ENCODE measurements at regions not wholly inside any gene's neighbourhood (a gene's known extent, or its start where the extent isn't known, plus 50 kb on each side); places are given as distances from the start of the nearest gene placed in this dataset.
"Not testable (repeated sequence)": the region's sequence is repeated elsewhere in the genome, so short reads cannot be mapped to it uniquely, and the experiment has no call there.

DNA sequence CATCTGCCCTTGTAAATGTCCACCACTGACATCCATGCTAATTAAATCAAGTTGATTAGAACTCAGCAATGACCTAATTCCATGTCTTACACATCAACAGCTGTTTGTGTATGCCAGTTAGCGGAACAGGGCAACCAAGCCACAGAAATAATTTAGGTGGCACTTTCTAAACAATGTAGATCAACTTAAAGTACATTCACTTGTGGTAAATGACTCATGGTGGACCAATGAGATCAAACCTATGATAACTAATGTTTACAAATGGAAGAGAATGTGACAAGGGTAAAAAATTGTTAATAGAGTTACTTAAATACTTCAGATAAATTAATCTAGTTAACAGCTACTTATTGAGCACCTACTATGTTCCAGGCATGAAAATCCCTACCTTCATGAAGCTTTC is 63.1 kb upstream of the ICA1 start:
- no peaks in the 10 kb centered on the region for H3K36me3 ChIP-seq (ENCODE audit: control insufficient read depth, insufficient read depth, low read length)
- H3K9me3 ChIP-seq (ENCODE audit: control insufficient read depth, low read length) = no peaks in the 10 kb centered on the region
- no peak overlapping the region for H3K4me2 ChIP-seq (ENCODE audit: low read length)
- no peaks in the 10 kb centered on the region for H3K79me2 ChIP-seq
- no peak overlapping the region for H3K9ac ChIP-seq
- no peaks in the 10 kb centered on the region for H3K27me3 ChIP-seq (ENCODE audit: control insufficient read depth, insufficient read depth, low read length)
- H2AFZ ChIP-seq = no peak overlapping the region
- peaks cover 5% of the 10 kb centered on the region for H3K4me1 ChIP-seq
- no peak overlapping the region for H3K4me3 ChIP-seq (ENCODE audit: low read depth, low read length)
- TF ChIP-seq, protein P1, sequence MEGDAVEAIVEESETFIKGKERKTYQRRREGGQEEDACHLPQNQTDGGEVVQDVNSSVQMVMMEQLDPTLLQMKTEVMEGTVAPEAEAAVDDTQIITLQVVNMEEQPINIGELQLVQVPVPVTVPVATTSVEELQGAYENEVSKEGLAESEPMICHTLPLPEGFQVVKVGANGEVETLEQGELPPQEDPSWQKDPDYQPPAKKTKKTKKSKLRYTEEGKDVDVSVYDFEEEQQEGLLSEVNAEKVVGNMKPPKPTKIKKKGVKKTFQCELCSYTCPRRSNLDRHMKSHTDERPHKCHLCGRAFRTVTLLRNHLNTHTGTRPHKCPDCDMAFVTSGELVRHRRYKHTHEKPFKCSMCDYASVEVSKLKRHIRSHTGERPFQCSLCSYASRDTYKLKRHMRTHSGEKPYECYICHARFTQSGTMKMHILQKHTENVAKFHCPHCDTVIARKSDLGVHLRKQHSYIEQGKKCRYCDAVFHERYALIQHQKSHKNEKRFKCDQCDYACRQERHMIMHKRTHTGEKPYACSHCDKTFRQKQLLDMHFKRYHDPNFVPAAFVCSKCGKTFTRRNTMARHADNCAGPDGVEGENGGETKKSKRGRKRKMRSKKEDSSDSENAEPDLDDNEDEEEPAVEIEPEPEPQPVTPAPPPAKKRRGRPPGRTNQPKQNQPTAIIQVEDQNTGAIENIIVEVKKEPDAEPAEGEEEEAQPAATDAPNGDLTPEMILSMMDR (IDR thresholded peaks at IDR 0.05) = no peak
- no peak overlapping the region for H3K27ac ChIP-seq

DNA sequence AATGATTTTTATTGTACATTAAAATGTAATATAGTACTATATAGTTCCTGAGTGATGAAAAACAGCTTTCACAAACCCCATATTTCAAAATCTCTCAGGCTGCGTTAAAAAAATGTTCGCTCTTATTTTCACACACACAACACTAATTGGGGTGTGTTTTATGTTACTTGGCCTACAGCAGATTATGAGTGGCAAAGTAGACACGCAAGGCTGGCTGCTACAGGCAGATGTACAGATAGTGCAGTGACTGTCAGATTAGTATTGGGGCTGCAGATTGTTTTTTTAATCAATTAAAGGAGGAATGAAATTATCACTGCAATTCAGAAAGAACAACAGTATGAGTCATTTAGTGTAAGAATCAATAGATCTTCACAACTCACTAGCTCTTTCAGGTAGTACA is 65.2 kb upstream of the ICA1 start:
- H3K4me1 ChIP-seq = peaks cover 5% of the 10 kb centered on the region
- no peak overlapping the region for H3K4me3 ChIP-seq (ENCODE audit: low read depth, low read length)
- no peak overlapping the region for H3K9ac ChIP-seq
- TF ChIP-seq, protein P1 (IDR thresholded peaks at IDR 0.05) = no peak
- H3K9me3 ChIP-seq (ENCODE audit: control insufficient read depth, low read length) = no peaks in the 10 kb centered on the region
- no peak overlapping the region for H3K27ac ChIP-seq
- no peaks in the 10 kb centered on the region for H3K79me2 ChIP-seq
- H3K27me3 ChIP-seq (ENCODE audit: control insufficient read depth, insufficient read depth, low read length) = no peaks in the 10 kb centered on the region
- no peak overlapping the region for H2AFZ ChIP-seq
- H3K4me2 ChIP-seq (ENCODE audit: low read length) = no peak overlapping the region
- no peaks in the 10 kb centered on the region for H3K36me3 ChIP-seq (ENCODE audit: control insufficient read depth, insufficient read depth, low read length)

DNA sequence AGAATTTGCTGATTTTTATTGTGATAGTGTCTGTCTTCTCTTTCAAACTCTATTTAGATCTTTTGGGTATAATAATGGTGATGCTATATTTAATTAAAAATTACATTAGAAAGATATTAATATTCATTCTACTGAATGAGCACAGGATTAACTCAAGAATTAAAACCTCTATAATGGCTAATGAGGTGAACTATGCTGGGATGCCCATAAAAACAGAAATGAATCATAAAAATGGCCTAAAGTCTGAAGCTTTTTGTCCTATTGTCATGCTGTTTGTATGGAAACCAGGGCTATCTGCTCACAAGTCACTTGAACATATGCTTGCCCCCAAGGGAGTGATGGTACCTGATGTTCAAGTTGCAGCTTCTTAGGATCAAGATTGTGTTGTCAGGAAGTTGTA is 76.2 kb upstream of the ICA1 start:
- TF ChIP-seq, protein P1 (IDR thresholded peaks at IDR 0.05) = no peak
- Histone ChIP-seq H3K27ac (no peak overlapping the region), H2AFZ (no peak overlapping the region), H3K27me3 (ENCODE audit: control insufficient read depth, insufficient read depth, low read length) (no peaks in the 10 kb centered on the region), H3K4me1 (no peaks in the 10 kb centered on the region), H3K4me3 (ENCODE audit: low read depth, low read length) (no peak overlapping the region), H3K9ac (no peak overlapping the region), H3K36me3 (ENCODE audit: control insufficient read depth, insufficient read depth, low read length) (no peaks in the 10 kb centered on the region), H3K79me2 (no peaks in the 10 kb centered on the region), H3K4me2 (ENCODE audit: low read length) (no peak overlapping the region), H3K9me3 (ENCODE audit: control insufficient read depth, low read length) (no peaks in the 10 kb centered on the region)

DNA sequence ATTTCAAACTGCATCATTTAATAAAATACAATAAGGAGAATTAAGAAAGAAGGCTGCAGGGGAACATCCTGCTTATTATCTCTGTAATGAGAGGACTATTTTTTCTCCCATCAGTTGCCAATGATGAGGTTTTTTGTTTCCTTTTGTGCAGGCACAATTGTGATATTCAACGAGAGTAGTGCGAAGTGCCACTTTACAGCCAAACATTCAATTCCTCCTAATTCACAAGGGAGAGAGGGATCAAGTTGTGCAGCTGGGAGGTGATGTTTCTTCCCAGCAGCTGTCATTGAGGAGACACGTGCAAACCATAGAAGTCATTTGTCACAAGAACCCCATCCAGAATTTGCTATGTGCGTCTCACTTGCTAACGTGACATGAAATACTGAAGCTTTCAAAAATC is 81.6 kb upstream of the ICA1 start:
- Histone ChIP-seq H3K36me3 (ENCODE audit: control insufficient read depth, insufficient read depth, low read length) (no peaks in the 10 kb centered on the region), H3K79me2 (no peaks in the 10 kb centered on the region), H3K4me1 (no peaks in the 10 kb centered on the region), H2AFZ (no peak overlapping the region), H3K4me3 (ENCODE audit: low read depth, low read length) (no peak overlapping the region), H3K27me3 (ENCODE audit: control insufficient read depth, insufficient read depth, low read length) (no peaks in the 10 kb centered on the region), H3K9ac (no peak overlapping the region), H3K4me2 (ENCODE audit: low read length) (no peak overlapping the region), H3K27ac (no peak overlapping the region), H3K9me3 (ENCODE audit: control insufficient read depth, low read length) (no peaks in the 10 kb centered on the region)
- TF ChIP-seq, protein P1 (IDR thresholded peaks at IDR 0.05) = no peak

DNA sequence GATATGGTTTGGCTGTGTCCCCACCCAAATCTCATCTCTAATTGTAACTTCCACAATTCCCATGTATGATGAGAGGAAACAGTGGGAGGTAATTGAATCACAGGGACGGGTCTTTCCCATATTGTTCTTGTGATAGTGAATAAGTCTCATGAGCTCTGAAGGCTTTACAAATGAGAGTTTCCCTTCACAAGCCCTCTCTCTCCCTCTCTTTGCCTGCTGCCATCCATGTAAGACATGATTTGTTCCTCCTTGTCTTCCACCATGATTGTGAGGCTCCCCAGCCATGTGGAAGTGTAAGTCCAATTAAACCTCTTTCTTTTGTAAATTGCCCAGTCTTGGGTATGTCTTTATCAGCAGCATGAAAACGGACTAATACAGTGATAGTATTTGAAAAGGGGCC is 85.4 kb upstream of the ICA1 start:
- not testable (repeated sequence) for H3K9me3 ChIP-seq (ENCODE audit: control insufficient read depth, low read length); H2AFZ ChIP-seq; H3K36me3 ChIP-seq (ENCODE audit: control insufficient read depth, insufficient read depth, low read length); H3K9ac ChIP-seq; H3K27me3 ChIP-seq (ENCODE audit: control insufficient read depth, insufficient read depth, low read length); H3K4me2 ChIP-seq (ENCODE audit: low read length); H3K4me1 ChIP-seq; H3K4me3 ChIP-seq (ENCODE audit: low read depth, low read length); H3K27ac ChIP-seq; H3K79me2 ChIP-seq

DNA sequence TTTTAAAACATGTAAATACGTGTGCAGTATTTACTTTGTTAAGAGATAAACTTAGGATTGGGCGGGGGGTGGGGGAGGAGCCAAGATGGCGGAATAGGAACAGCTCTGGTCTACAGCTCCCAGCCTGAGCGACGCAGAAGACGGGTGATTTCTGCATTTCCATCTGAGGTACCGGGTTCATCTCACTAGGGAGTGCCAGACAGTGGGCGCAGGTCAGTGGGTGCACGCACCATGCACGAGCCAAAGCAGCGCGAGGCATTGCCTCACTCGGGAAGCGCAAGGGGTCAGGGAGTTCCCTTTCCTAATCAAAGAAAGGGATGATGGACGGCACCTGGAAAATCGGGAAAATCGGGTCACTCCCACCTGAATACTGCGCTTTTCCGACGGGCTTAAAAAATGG is 81.8 kb upstream of the NXPH1 start:
- not testable (repeated sequence) for H3K27ac ChIP-seq; H3K4me1 ChIP-seq; H3K4me2 ChIP-seq (ENCODE audit: low read length); H3K9me3 ChIP-seq (ENCODE audit: control insufficient read depth, low read length); H3K36me3 ChIP-seq (ENCODE audit: control insufficient read depth, insufficient read depth, low read length); H3K79me2 ChIP-seq; H2AFZ ChIP-seq; H3K27me3 ChIP-seq (ENCODE audit: control insufficient read depth, insufficient read depth, low read length); H3K9ac ChIP-seq; H3K4me3 ChIP-seq (ENCODE audit: low read depth, low read length)

Measured in parathyroid adenoma (tissue), 2 donors.